K562 (cell line): ENCODE measurements at regions not wholly inside any gene's neighbourhood (a gene's known extent, or its start where the extent isn't known, plus 50 kb on each side); places are given as distances from the start of the nearest gene placed in this dataset.

Experiments used
- HIVEP1 ChIP-seq: fragments of 250-450 bp; sonication (Bioruptor Pico); IDR thresholded peaks from 2 replicates; pipeline ENCODE4 v1.4.0; 2020; ENCODE audit warnings: mild to moderate bottlenecking
- JUNB ChIP-seq: fragments of 450-650 bp; formaldehyde crosslinking; conservative IDR thresholded peaks from 2 replicates; pipeline ENCODE4 v1.4.0; 2020; ENCODE audit warnings: mild to moderate bottlenecking
- NFE2L1 ChIP-seq: fragments of 450-650 bp; IDR thresholded peaks from 2 replicates; pipeline ENCODE4 v1.6.1; 2016; ENCODE audit warnings: missing genetic modification characterization, low read depth, mild to moderate bottlenecking, missing compliant biosample characterization, moderate library complexity, borderline replicate concordance
- PYGO2 ChIP-seq: fragments of 450-650 bp; IDR thresholded peaks from 2 replicates; pipeline ENCODE4 v1.6.1; 2016; ENCODE audit warnings: mild to moderate bottlenecking, missing genetic modification characterization, moderate library complexity, missing compliant biosample characterization
- TF ChIP-seq, protein P1 (sequence below): fragments of 250-450 bp; sonication (Bioruptor Pico); IDR thresholded peaks from 2 replicates; pipeline ENCODE4 v1.8.0; 2021; ENCODE audit warnings: borderline replicate concordance, mild to moderate bottlenecking, moderate library complexity; ENCODE audit not compliant: poor library complexity, severe bottlenecking
- TF ChIP-seq, protein P2 (sequence below), 2 experiments: fragments of 450-650 bp; formaldehyde crosslinking in 1 of 2; IDR thresholded peaks; 2 replicates each; pipeline versions ENCODE4 v1.4.0 to v1.6.1; 2014 to 2020; ENCODE audit warnings: mild to moderate bottlenecking in 2 of 2, borderline replicate concordance in 1 of 2, low read depth in 1 of 2

DNA sequence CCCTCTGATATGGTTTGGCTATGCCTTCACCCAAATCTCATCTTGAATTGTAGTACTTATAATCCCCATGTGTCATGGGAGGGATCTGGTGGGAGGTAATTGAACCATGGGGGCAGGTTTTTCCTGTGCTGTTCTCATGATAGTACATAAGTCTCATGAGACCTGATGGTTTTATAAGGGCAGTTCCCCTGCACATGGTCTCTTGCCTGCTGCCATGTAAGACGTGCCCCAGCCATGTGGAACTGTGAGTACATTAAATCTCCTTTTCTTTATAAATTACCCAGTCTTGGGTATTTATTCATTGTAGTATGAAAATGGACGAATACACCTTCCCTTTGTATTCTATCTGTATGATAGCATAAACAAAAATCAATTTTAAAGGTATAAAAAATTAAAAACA is 333.4 kb upstream of the FBXO33 start:
- TF ChIP-seq, protein P1, sequence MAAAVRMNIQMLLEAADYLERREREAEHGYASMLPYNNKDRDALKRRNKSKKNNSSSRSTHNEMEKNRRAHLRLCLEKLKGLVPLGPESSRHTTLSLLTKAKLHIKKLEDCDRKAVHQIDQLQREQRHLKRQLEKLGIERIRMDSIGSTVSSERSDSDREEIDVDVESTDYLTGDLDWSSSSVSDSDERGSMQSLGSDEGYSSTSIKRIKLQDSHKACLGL: no peak
- TF ChIP-seq NFE2L1 (tag): no peak
- no peak for TF ChIP-seq PYGO2 (tag)
- TF ChIP-seq HIVEP1 (CRISPR knock-in tag): no peak
- no peak for TF ChIP-seq JUNB
- TF ChIP-seq, protein P2, sequence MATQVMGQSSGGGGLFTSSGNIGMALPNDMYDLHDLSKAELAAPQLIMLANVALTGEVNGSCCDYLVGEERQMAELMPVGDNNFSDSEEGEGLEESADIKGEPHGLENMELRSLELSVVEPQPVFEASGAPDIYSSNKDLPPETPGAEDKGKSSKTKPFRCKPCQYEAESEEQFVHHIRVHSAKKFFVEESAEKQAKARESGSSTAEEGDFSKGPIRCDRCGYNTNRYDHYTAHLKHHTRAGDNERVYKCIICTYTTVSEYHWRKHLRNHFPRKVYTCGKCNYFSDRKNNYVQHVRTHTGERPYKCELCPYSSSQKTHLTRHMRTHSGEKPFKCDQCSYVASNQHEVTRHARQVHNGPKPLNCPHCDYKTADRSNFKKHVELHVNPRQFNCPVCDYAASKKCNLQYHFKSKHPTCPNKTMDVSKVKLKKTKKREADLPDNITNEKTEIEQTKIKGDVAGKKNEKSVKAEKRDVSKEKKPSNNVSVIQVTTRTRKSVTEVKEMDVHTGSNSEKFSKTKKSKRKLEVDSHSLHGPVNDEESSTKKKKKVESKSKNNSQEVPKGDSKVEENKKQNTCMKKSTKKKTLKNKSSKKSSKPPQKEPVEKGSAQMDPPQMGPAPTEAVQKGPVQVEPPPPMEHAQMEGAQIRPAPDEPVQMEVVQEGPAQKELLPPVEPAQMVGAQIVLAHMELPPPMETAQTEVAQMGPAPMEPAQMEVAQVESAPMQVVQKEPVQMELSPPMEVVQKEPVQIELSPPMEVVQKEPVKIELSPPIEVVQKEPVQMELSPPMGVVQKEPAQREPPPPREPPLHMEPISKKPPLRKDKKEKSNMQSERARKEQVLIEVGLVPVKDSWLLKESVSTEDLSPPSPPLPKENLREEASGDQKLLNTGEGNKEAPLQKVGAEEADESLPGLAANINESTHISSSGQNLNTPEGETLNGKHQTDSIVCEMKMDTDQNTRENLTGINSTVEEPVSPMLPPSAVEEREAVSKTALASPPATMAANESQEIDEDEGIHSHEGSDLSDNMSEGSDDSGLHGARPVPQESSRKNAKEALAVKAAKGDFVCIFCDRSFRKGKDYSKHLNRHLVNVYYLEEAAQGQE (IDR thresholded peaks at IDR 0.05; ENCODE audit: borderline replicate concordance): no peak
- TF ChIP-seq, protein P2 (CRISPR knock-in tag; IDR thresholded peaks at IDR 0.05; ENCODE audit: low read depth): no peak
